GM21786 (cell line): ENCODE measurements at regions not wholly inside any gene's neighbourhood (a gene's known extent, or its start where the extent isn't known, plus 50 kb on each side); places are given as distances from the start of the nearest gene placed in this dataset.
"Not testable (repeated sequence)": the region's sequence is repeated elsewhere in the genome, so short reads cannot be mapped to it uniquely, and the experiment has no call there.

Experiments
- ATAC-seq: cut with Tn5 transposase; IDR thresholded peaks from one replicate; pipeline ENCODE4 v1.9.1; 2021; ENCODE audit not compliant: unreplicated experiment

- not testable (repeated sequence) for ATAC-seq
Measured at GRCh38 chr12:131229079-131229425, 275.3 kb downstream of the ADGRD1 start.

- ATAC-seq = no peak
Measured at GRCh38 chr12:131229426-131230339, 276.0 kb downstream of the ADGRD1 start.

GRCh38 chr12:131230340-131231031, 276.8 kb downstream of the ADGRD1 start:
- ATAC-seq = no peak

- no peak for ATAC-seq
Measured at GRCh38 chr12:131231032-131231980, 277.6 kb downstream of the ADGRD1 start.

- no peak for ATAC-seq
Measured at GRCh38 chr12:131232036-131232435, 278.3 kb downstream of the ADGRD1 start.

- not testable (repeated sequence) for ATAC-seq
Measured at GRCh38 chr12:131232872-131233271, 279.2 kb downstream of the ADGRD1 start.

- not testable (repeated sequence) for ATAC-seq
Measured at GRCh38 chr12:131233850-131234789, 280.4 kb downstream of the ADGRD1 start.

- not testable (repeated sequence) for ATAC-seq
Measured at GRCh38 chr12:131234841-131235271, 281.1 kb downstream of the ADGRD1 start.

- no peak for ATAC-seq
Measured at GRCh38 chr12:131235871-131236271, 282.2 kb downstream of the ADGRD1 start.

GRCh38 chr12:131239384-131240094, 285.8 kb downstream of the ADGRD1 start:
- peak; percentile 80 for ATAC-seq

GRCh38 chr12:131241517-131241916, 287.8 kb downstream of the ADGRD1 start:
- no peak for ATAC-seq

GRCh38 chr12:131242741-131243496, 289.2 kb downstream of the ADGRD1 start:
- no peak for ATAC-seq

GRCh38 chr12:131244157-131244688, 290.5 kb downstream of the ADGRD1 start:
- ATAC-seq = not testable (repeated sequence)

GRCh38 chr12:131245161-131245560, 291.5 kb downstream of the ADGRD1 start:
- not testable (repeated sequence) for ATAC-seq

- ATAC-seq = no peak
Measured at GRCh38 chr12:131245564-131246355, 292.1 kb downstream of the ADGRD1 start.

GRCh38 chr12:131247026-131247725, 293.5 kb downstream of the ADGRD1 start:
- ATAC-seq = not testable (repeated sequence)

- not testable (repeated sequence) for ATAC-seq
Measured at GRCh38 chr12:131247875-131248274, 294.2 kb downstream of the ADGRD1 start.
